GM19035 (cell line): ENCODE measurements at regions not wholly inside any gene's neighbourhood (a gene's known extent, or its start where the extent isn't known, plus 50 kb on each side); places are given as distances from the start of the nearest gene placed in this dataset.
"Not testable (repeated sequence)": the region's sequence is repeated elsewhere in the genome, so short reads cannot be mapped to it uniquely, and the experiment has no call there.

ENCODE experiments used
- ATAC-seq: cut with Tn5 transposase; IDR thresholded peaks from one replicate; pipeline ENCODE4 v1.9.1; 2021; ENCODE audit not compliant: unreplicated experiment

DNA sequence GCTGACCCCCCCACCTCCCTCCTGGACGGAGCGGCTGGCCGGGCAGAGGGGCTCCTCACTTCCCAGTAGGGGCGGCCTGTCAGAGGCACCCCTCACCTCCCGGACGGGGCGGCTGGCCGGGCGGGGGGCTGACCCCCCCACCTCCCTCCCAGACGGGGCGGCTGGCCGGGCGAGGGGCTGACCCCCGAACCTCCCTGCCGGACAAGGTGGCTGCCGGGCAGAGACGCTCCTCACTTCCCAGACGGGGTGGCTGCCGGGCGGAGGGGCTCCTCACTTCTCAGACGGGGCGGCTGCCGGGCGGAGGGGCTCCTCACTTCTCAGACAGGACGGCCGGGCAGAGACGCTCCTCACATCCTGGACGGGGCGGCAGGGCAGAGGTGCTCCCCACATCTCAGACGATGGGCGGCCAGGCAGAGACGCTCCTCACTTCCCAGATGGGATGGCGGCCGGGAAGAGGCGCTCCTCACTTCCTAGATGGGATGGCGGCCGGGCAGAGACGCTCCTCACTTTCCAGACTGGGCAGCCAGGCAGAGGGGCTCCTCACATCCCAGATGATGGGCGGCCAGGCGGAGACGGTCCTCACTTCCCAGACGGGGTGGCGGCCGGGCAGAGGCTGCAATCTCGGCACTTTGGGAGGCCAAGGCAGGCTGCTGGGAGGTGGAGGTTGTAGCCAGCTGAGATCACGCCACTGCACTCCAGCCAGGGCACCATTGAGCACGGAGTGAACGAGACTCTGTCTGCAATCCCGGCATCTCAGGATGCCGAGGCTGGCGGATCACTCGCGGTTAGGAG is 66.2 kb upstream of the PAPPA2 start:
- not testable (repeated sequence) for ATAC-seq

GRCh38 chr1:176391621-176392020 is 71.4 kb upstream of the PAPPA2 start:
- no peak for ATAC-seq

GRCh38 chr1:176384841-176385240 is 78.1 kb upstream of the PAPPA2 start:
- no peak for ATAC-seq

DNA sequence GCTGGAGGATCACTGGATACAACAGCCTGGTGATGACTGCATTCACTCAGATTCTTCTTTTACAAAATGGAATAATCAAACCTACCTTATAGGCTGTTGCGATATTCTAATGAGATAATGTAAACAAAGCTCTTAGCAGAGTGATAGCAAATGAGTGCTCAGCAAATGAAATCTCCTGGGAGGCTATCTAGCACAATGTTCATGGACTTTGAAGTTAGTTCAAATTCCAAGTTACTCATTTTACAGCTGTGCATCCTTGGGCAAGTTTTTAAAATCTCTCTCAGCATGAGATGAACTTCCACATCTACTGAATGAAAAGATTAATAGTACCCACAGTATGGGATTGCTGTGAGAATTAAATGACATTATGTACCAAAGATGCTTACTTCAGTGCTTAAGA is 80.8 kb upstream of the PAPPA2 start:
- ATAC-seq: no peak

DNA sequence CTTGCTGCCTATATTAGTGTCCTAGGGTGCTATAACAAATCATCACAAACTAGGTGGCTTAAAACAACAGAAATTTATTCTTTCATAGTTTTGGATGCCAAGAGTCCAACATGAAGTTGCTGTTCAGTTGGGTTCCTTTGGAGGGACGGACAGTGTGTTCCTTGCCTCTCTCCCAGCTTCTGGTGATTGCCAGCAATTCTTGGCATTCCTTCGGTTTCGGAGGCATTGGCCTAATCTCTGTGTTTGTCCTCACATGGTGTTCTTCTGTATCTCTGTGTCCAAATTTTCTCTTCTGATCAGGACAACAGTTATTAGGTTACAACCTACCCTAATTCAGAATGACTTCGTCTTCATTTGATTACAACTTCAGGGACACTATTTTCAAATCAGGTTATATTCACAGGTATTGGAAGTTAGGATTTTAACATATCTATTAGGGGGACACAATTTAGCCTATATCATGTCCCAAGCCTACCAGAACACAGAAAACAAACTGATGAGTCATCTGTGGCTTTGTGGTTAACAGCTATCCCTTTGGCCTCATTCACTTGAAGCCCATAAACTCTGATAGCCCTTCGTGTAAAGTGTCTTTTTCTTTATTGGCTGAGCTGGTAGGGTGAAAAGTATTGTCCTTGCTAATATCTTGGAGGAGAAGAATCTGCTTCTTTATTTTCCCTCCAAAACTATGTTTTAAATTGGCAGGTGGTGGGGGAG is 83.2 kb upstream of the PAPPA2 start:
- no peak for ATAC-seq

DNA sequence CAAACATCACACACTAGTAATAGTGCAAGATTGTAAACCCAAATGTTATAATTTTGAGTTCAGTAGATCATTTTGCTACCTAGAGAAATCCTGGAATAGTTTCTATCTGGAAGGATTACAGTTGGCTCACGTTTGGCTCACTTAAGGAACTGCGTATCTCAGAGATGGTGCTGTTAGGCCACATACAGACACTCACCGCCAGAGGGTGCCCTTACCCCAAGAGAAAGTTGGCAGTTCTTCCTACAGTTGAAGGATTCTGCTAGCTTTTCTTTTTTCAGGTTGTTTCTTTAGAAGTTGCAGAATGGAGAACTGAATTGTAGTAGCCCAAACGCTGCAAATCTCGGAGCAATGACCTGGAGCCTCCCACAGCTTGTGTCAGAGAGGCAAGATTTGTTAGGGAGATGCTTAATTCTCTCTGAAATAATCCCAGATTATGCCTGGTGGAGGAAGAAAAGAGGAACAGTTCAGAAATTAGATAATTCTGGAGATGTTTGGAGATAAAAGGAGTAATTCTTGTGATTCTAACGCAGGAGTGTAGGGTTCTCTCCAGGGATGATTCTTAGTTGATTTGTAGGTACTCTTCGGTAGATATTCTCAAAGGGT is 87.9 kb upstream of the PAPPA2 start:
- ATAC-seq: peak; percentile 95

GRCh38 chr1:176364236-176364905 is 98.6 kb upstream of the PAPPA2 start:
- no peak for ATAC-seq

DNA sequence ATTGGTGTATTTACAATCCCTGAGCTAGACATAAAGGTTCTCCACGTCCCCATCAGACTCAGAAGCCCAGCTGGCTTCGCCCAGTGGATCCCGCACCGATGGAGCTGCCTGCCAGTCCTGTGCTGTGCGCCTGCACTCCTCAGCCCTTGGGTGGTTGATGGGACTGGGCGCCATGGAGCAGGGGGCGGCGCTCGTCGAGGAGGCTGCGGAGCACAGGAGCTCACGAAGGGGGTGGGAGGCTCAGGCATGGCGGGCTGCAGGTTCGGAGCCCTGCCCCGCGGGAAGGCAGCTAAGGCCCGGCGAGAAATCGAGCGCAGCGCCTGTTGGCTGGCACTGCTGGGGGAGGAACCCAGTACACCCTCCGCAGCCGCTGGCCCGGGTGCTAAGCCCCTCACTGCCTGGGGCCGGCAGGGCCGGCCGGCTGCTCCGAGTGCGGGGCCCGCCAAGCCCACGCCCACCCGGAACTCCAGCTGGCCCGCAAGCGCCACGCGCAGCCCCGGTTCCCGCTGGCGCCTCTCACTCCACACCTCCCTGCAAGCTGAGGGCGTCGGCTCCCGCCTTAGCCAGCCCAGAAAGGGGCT is 113.8 kb upstream of the PAPPA2 start:
- ATAC-seq: not testable (repeated sequence)

DNA sequence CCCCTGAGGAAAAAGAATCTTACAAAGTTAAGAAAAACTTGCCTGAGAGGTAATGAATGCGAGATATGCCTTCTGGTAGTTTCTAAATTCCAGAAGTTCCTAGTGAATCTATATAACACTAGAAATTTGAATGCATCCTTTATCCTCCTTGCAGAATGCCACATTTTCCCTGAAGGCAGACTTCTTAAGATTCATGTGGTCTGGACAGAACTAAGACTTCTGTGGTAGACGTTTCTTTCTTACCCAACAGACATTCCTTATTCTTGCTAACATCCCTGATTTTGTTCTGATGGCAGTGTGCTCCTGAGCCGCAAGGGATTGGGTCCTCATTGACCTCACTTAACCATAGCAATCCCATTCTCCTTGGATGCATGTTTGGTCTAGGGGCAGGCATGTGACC is 121.3 kb upstream of the PAPPA2 start:
- ATAC-seq: no peak

DNA sequence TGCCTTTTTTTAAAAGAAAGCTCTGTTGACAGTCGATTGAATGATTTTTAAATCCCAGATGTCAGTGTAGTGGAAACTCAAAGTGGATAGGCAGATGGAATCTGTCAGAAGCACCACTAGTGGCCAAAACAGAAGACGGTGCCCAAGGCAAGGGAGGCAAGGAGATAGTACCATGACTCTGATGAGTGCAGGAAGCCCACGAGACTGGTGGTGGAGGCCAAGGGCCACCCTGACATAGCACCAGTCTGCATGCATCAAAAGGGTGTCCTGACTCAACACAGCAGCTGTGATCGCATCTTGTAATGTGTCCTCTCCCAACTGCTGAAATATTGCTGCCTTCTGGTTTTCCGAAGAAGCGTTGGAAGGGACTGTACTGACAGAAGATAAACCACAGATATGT is 124.1 kb upstream of the PAPPA2 start:
- no peak for ATAC-seq

DNA sequence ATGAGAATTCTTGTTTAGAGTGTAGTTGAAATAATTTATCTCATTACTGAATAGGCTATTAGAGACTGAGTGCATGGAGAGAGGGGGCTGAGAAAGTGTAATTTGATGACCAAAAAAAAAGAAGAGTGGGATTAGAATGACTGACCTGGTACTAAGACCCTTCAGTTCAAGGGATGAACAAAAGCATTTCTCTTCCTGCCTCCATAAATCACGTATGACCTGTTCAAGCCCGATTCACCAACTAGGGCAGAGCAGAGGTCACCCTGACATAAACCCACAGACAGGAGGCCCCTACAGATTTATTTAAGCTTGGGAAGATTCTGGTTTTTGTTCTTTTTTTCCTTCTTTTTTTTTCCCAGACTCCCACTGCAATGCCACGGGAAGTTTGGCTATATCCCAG is 123.7 kb upstream of the COP1 start:
- ATAC-seq: no peak

GRCh38 chr1:176325664-176326063 is 118.6 kb upstream of the COP1 start:
- ATAC-seq: no peak

DNA sequence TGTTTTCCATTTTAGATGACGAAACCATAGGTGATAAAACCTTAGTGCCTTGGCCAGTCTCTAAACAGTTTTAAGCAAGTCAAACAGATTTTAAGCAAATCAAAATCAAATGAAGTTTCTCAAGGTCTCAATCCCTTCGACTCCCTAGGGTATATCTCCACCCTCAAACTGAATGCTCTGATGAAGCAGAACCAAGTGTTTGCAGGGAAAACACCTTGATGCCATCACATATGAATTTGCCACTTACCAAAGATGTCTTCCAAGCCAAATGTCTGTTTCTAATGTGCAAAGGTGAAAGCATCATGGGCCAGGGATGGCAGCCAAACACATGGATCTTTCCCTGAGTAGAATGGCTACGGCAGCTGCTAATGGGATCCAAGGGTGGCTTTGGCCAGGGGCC is 116.4 kb upstream of the COP1 start:
- no peak for ATAC-seq

DNA sequence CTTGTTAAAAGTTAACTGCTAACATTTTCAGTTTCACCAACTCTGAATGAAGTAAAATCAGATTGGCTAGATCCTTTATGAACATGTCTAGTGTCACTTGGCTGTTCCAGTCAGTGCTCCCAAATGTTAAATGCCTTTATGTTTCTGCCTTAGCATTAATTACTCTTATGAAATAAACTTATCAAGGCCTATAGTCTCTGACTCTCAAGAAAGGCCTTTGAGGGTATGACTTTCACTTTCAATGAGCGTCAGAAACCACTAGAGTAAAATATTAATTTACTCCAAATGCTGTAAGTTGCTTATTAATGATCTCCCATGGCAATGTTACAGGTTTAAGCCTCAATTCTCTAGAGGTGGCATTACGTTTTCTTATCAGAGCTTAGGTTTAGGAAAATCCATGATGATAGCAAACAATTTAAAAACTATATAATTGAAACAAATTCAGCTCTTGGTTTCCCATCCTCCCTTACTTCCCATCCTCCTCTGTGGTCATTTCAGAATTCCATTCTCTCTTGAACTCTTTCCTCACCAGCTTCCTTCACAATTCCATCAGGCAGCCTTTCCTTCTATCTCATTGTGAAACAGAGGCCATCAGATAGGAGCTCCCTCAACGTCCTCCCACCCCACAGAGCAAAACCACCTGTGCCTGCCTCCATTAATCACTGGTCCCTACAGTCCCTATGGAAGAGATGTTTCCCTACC is 108.6 kb upstream of the COP1 start:
- no peak for ATAC-seq

- not testable (repeated sequence) for ATAC-seq
These were observed 89.5 kb upstream of the COP1 start for GRCh38 chr1:176296602-176297001.

DNA sequence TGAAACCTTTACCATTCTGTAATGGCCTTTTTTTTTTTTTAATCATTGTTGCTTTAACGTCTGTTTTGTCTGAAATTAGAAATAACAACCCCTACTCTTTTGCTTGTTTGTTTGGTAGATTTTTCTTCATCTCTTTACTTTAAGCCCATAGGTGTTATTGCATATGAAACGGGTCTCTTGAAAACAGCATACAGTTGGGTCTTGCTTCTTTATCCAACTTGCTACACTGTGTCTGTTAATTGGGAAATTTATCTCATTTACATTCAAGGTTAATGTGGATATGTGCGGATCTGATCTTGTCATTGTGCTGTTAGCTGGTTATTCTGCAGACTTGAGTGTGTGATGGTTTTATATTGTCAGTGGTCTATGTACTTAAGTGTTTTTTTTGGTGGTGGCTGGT is 78.9 kb upstream of the COP1 start:
- ATAC-seq: no peak

DNA sequence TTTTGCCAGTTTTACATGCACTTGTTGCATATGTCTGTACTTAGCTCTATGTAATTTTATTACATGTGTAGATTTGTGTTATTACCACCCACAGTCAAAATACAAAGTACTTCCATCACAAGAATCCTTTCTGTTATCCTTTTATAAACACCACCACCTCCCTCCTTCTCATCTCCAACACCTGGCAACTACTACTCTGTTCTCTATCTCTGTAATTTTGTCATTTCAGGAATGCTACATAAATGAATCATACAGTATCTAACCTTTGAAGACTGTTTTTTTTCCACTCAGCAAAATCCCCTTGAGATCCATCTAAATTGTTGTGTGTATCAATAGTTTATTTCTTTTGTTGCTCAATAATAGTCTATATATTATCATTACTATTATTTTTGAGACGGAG is 64.5 kb upstream of the COP1 start:
- ATAC-seq: no peak
